H1 (cell line): ENCODE measurements at regions not wholly inside any gene's neighbourhood (a gene's known extent, or its start where the extent isn't known, plus 50 kb on each side); places are given as distances from the start of the nearest gene placed in this dataset.

ENCODE experiments used
- CTCF ChIA-PET: fragments of 300-600 bp; sonication (Branson Sonifier 250); formaldehyde crosslinking; loops from one replicate; lab custom pipeline; 2021; ENCODE audit not compliant: partially characterized antibody; lab: Charles Lee
- POLR2A ChIA-PET: fragments of 300-600 bp; sonication (Branson Sonifier 250); formaldehyde crosslinking; loops from one replicate; lab custom pipeline; 2021; ENCODE audit warnings: inconsistent platforms; ENCODE audit not compliant: partially characterized antibody; lab: Charles Lee
- DNase-seq, 2 experiments: peaks; one replicate each; pipeline versions ENCODE4 v3.0.0 to v3.0.0-alpha.2; 2010 to 2022; ENCODE audit warnings: low spot score in 2 of 2, low read depth in 1 of 2, mixed read lengths in 1 of 2
- FAIRE-seq: peaks from 2 replicates; lab custom pipeline; 2011; peaks lifted over from hg19 to GRCh38; lab: Jason Lieb, UNC
- H2AFZ ChIP-seq: 2 replicates; pipeline ENCODE4 v1.8.1; 2012; ENCODE audit warnings: low read length, inconsistent platforms
- H2AK5ac ChIP-seq: 2 replicates; pipeline ENCODE4 v1.6.1; 2013; ENCODE audit warnings: low read depth, low read length
- H2BK120ac ChIP-seq: replicated peaks from 2 replicates; pipeline ENCODE3; 2013; ENCODE audit warnings: low read depth, low read length, inconsistent platforms
- H2BK12ac ChIP-seq: 2 replicates; pipeline ENCODE4 v1.6.1; 2013; ENCODE audit warnings: low read depth, low read length
- H2BK15ac ChIP-seq: 2 replicates; pipeline ENCODE4 v1.6.1; 2013; ENCODE audit warnings: low read length
- H2BK20ac ChIP-seq: 2 replicates; pipeline ENCODE4 v1.6.1; 2013; ENCODE audit warnings: low read length
- H2BK5ac ChIP-seq: 2 replicates; pipeline ENCODE4 v1.6.1; 2013; ENCODE audit warnings: low read depth, low read length
- H3K14ac ChIP-seq: 2 replicates; pipeline ENCODE4 v1.6.1; 2013; ENCODE audit warnings: inconsistent platforms; ENCODE audit not compliant: insufficient read length
- H3K18ac ChIP-seq: 2 replicates; pipeline ENCODE4 v1.6.1; 2013; ENCODE audit warnings: low read length; ENCODE audit errors: extremely low read depth
- H3K23ac ChIP-seq: 2 replicates; pipeline ENCODE4 v1.6.1; 2013; ENCODE audit warnings: inconsistent platforms; ENCODE audit not compliant: insufficient read length
- H3K23me2 ChIP-seq: 2 replicates; pipeline ENCODE4 v1.6.1; 2013; ENCODE audit warnings: low read depth, low read length
- H3K27ac ChIP-seq: 2 replicates; pipeline ENCODE4 v1.6.1; 2011; ENCODE audit warnings: low read depth, low read length, inconsistent platforms
- H3K27me3 ChIP-seq, 4 experiments: replicated peaks in 1 of 4; 1 replicate in 1 of 4; 2 replicates in 3 of 4; pipeline versions ENCODE4 v1.6.1 to v1.8.1; 2011 to 2013; ENCODE audit warnings: low read length in 3 of 4, mild to moderate bottlenecking in 3 of 4, inconsistent platforms in 2 of 4, mixed read lengths in 2 of 4, moderate library complexity in 1 of 4; ENCODE audit not compliant: control insufficient read depth in 3 of 4, insufficient read depth in 3 of 4; ENCODE audit errors: extremely low read depth in 1 of 4
- H3K36me3 ChIP-seq, 4 experiments: 2 replicates each; pipeline versions ENCODE4 v1.6.1 to v1.8.1; 2011 to 2013; ENCODE audit warnings: mild to moderate bottlenecking in 4 of 4, low read length in 3 of 4, moderate library complexity in 2 of 4, control low read depth in 1 of 4, inconsistent platforms in 1 of 4; ENCODE audit not compliant: insufficient read depth in 4 of 4, control insufficient read depth in 2 of 4
- H3K4ac ChIP-seq: replicated peaks from 2 replicates; pipeline ENCODE3; 2013; ENCODE audit warnings: low read length, low read depth, mixed read lengths, inconsistent platforms; ENCODE audit not compliant: insufficient read length
- H3K4me1 ChIP-seq, 4 experiments: replicated peaks in 1 of 4; 1 replicate in 1 of 4; 2 replicates in 3 of 4; pipeline versions ENCODE4 v1.6.1 to v1.8.1; 2011 to 2013; ENCODE audit warnings: low read length in 3 of 4, inconsistent platforms in 2 of 4, mixed read lengths in 1 of 4; ENCODE audit not compliant: insufficient read depth in 4 of 4, control insufficient read depth in 3 of 4
- H3K4me2 ChIP-seq, 2 experiments: 2 replicates each; pipeline versions ENCODE4 v1.6.1 to v1.8.1; 2011 to 2013; ENCODE audit warnings: low read depth in 2 of 2, low read length in 2 of 2, control low read depth in 1 of 2, inconsistent platforms in 1 of 2, mild to moderate bottlenecking in 1 of 2; ENCODE audit not compliant: insufficient read depth in 1 of 2
- H3K4me3 ChIP-seq, 4 experiments: fragments of 200-600, 300-600 bp in 1 of 4; sonication (generic), shearing (Covaris generic), sonication (Bioruptor Twin) in 1 of 4; 2 replicates each; pipeline versions ENCODE4 v1.5.1 to v1.8.1; 2011 to 2016; ENCODE audit warnings: low read length in 4 of 4, low read depth in 3 of 4, control low read depth in 2 of 4, inconsistent platforms in 2 of 4, mild to moderate bottlenecking in 2 of 4, mixed read lengths in 1 of 4, moderate library complexity in 1 of 4; ENCODE audit not compliant: insufficient read depth in 2 of 4; ENCODE audit errors: extremely low read depth in 1 of 4
- H3K56ac ChIP-seq: replicated peaks from 2 replicates; pipeline ENCODE3; 2013; ENCODE audit warnings: low read depth, mild to moderate bottlenecking, mixed read lengths, low read length, inconsistent platforms; ENCODE audit not compliant: insufficient read length
- H3K79me1 ChIP-seq: 2 replicates; pipeline ENCODE4 v1.6.1; 2013; ENCODE audit warnings: low read depth, low read length, control low read depth
- H3K79me2 ChIP-seq, 2 experiments: 2 replicates each; pipeline versions ENCODE4 v1.6.1 to v1.8.1; 2012 to 2013; ENCODE audit warnings: low read length in 2 of 2, mild to moderate bottlenecking in 2 of 2, inconsistent platforms in 1 of 2; ENCODE audit not compliant: insufficient read depth in 2 of 2, control insufficient read depth in 1 of 2
- H3K9ac ChIP-seq, 4 experiments: replicated peaks in 1 of 4; 1 replicate in 1 of 4; 2 replicates in 3 of 4; pipeline versions ENCODE4 v1.6.1 to v1.8.1; 2011 to 2013; ENCODE audit warnings: low read depth in 3 of 4, low read length in 3 of 4, control low read depth in 2 of 4, mild to moderate bottlenecking in 2 of 4, moderate library complexity in 2 of 4, inconsistent platforms in 1 of 4; ENCODE audit errors: extremely low read depth in 1 of 4
- H3K9me3 ChIP-seq, 2 experiments: 2 replicates each; pipeline versions ENCODE4 v1.6.1 to v1.8.1; 2012 to 2013; ENCODE audit warnings: mild to moderate bottlenecking in 2 of 2, moderate library complexity in 2 of 2, control low read depth in 1 of 2, inconsistent platforms in 1 of 2, low read depth in 1 of 2, low read length in 1 of 2, mixed read lengths in 1 of 2; ENCODE audit not compliant: insufficient read depth in 2 of 2
- H4K20me1 ChIP-seq, 2 experiments: replicated peaks in 1 of 2; 2 replicates each; pipeline versions ENCODE3 to v1.8.1; 2011 to 2013; ENCODE audit warnings: inconsistent platforms in 2 of 2, low read length in 2 of 2, mild to moderate bottlenecking in 1 of 2; ENCODE audit not compliant: insufficient read depth in 2 of 2, control insufficient read depth in 1 of 2
- H4K5ac ChIP-seq: 2 replicates; pipeline ENCODE4 v1.6.1; 2013; ENCODE audit warnings: low read length, low read depth, mixed read lengths, inconsistent platforms; ENCODE audit not compliant: insufficient read length
- H4K8ac ChIP-seq: 2 replicates; pipeline ENCODE4 v1.8.0; 2013; ENCODE audit warnings: mild to moderate bottlenecking, moderate library complexity, low read length, inconsistent platforms; ENCODE audit not compliant: insufficient read depth; ENCODE audit errors: extremely low read depth
- H4K91ac ChIP-seq: replicated peaks from 2 replicates; pipeline ENCODE3; 2013; ENCODE audit warnings: low read length, mixed read lengths, inconsistent platforms; ENCODE audit not compliant: insufficient read length
- ATF2 ChIP-seq: IDR thresholded peaks from 2 replicates; pipeline ENCODE4 v1.6.1; 2012; ENCODE audit warnings: low read length, inconsistent platforms
- BACH1 ChIP-seq: IDR thresholded peaks from 2 replicates; pipeline ENCODE4 v1.6.1; 2012; ENCODE audit warnings: low read length, improper control_type of control experiment
- CBX8 ChIP-seq: fragments of 300-800, 300-1000 bp; sonication (generic); IDR thresholded peaks from 2 replicates; pipeline ENCODE4 v1.7.1; 2016; ENCODE audit warnings: low read depth, low read length, borderline replicate concordance
- CTBP2 ChIP-seq: IDR thresholded peaks from 2 replicates; pipeline ENCODE4 v1.7.0; 2011; ENCODE audit warnings: borderline replicate concordance, mild to moderate bottlenecking, moderate library complexity, mixed read lengths, low read length; ENCODE audit not compliant: insufficient read depth, insufficient read length
- GTF2F1 ChIP-seq: IDR thresholded peaks from 2 replicates; pipeline ENCODE4 v1.6.1; 2012; ENCODE audit warnings: low read depth, low read length, improper control_type of control experiment, borderline replicate concordance
- NRF1 ChIP-seq: IDR thresholded peaks from 2 replicates; pipeline ENCODE4 v1.6.1; 2011; ENCODE audit warnings: mild to moderate bottlenecking, low read depth, low read length, improper control_type of control experiment
- POLR2AphosphoS5 ChIP-seq: IDR thresholded peaks from 2 replicates; pipeline ENCODE4 v1.6.1; 2011; ENCODE audit warnings: low read depth, low read length
- SIN3A ChIP-seq, 2 experiments: IDR thresholded peaks in 1 of 2; conservative IDR thresholded peaks in 1 of 2; 2 replicates each; pipeline ENCODE4 v1.6.1; 2011 to 2012; ENCODE audit warnings: low read length in 2 of 2, improper control_type of control experiment in 1 of 2, low read depth in 1 of 2, mild to moderate bottlenecking in 1 of 2
- SIRT6 ChIP-seq: IDR thresholded peaks from one replicate; pipeline ENCODE4 v1.7.1; 2012; ENCODE audit warnings: low read length, inconsistent platforms
- SP2 ChIP-seq: IDR thresholded peaks from 2 replicates; pipeline ENCODE4 v1.6.1; 2012; ENCODE audit warnings: mild to moderate bottlenecking, low read length, inconsistent platforms
- SP4 ChIP-seq: IDR thresholded peaks from 2 replicates; pipeline ENCODE4 v1.6.1; 2012; ENCODE audit warnings: low read length, inconsistent platforms
- SRF ChIP-seq: IDR thresholded peaks from 2 replicates; pipeline ENCODE4 v1.6.1; 2011; ENCODE audit warnings: mild to moderate bottlenecking, low read depth, low read length, moderate library complexity
- TCF12 ChIP-seq: IDR thresholded peaks from 2 replicates; pipeline ENCODE4 v1.6.1; 2011; ENCODE audit warnings: low read depth, mild to moderate bottlenecking, low read length
- ZNF274 ChIP-seq: IDR thresholded peaks from 2 replicates; pipeline ENCODE4 v1.7.0; 2012; ENCODE audit warnings: low read length, borderline replicate concordance; ENCODE audit errors: extremely low read depth
- WGBS, 2 experiments: shearing (Covaris generic) in 1 of 2; methylation state at CpG; one replicate each; pipeline versions ENCODE4 v1.1.6 to v1.1.7; 2013 to 2015; ENCODE audit warnings: low lambda C conversion rate in 2 of 2, mixed read lengths in 2 of 2, inconsistent platforms in 1 of 2, low coverage in 1 of 2, missing lambda C conversion rate in 1 of 2; ENCODE audit not compliant: insufficient replicate concordance in 2 of 2, insufficient coverage in 1 of 2, insufficient read length in 1 of 2; ENCODE audit errors: extremely low coverage in 1 of 2, missing lambda C conversion rate in 1 of 2; 5-methylcytosine and 5-hydroxymethylcytosine counted together

GRCh38 chr13:109387471-109387870 is 398.9 kb downstream of the IRS2 start:
- 0 out of 2 replicates have a peak overlapping the region, but pooled peaks have one; percentile 64 for H2AFZ ChIP-seq
- H2BK12ac ChIP-seq = no peak overlapping the region
- WGBS, 2 experiments = 92% methylated on average over 7 of the region's 7 CpGs; no CpG with 5 or more reads in 1 of the 2 experiments
- no peaks in the 10 kb centered on the region for H3K27me3 ChIP-seq
- no peak overlapping the region for H2BK15ac ChIP-seq
- H3K27ac ChIP-seq = no peak overlapping the region
- no peak overlapping the region for H2AK5ac ChIP-seq
- no peak overlapping the region for H3K14ac ChIP-seq
- H4K5ac ChIP-seq = no peak overlapping the region
- H3K36me3 ChIP-seq = no peaks in the 10 kb centered on the region
- H3K18ac ChIP-seq = no peak overlapping the region
- no peaks in the 10 kb centered on the region for H4K20me1 ChIP-seq
- H3K4me2 ChIP-seq = no peak overlapping the region
- no peak for DNase-seq
- no peaks in the 10 kb centered on the region for H3K79me1 ChIP-seq
- TF ChIP-seq POLR2AphosphoS5 = no peak
- no peak for TF ChIP-seq ATF2
- no peak for TF ChIP-seq SIN3A (conservative IDR thresholded peaks at IDR 0.05 in 1 of 2, IDR thresholded peaks at IDR 0.05 in 1 of 2; ENCODE audit: low read depth in 1 of 2, low read length in 2 of 2)
- TF ChIP-seq GTF2F1 = no peak
- TF ChIP-seq SRF = no peak
- no peak for TF ChIP-seq SP4
- no peak for TF ChIP-seq CBX8
- no peak for TF ChIP-seq CTBP2
- no peak for TF ChIP-seq ZNF274
- TF ChIP-seq TCF12 = no peak
- TF ChIP-seq SP2 = no peak
- no peak for TF ChIP-seq NRF1
- no peak for TF ChIP-seq BACH1
- no peak for TF ChIP-seq SIRT6
- ChIA-PET POLR2A (no interaction called here), CTCF (no interaction called here)
- no peaks in the 10 kb centered on the region for H3K79me2 ChIP-seq
- no peak overlapping the region for H2BK20ac ChIP-seq
- no peak overlapping the region for H3K23ac ChIP-seq
- no peaks in the 10 kb centered on the region for H3K4me1 ChIP-seq
- H2BK5ac ChIP-seq = no peak overlapping the region
- H2BK120ac ChIP-seq = no peak overlapping the region
- no peak overlapping the region for H3K56ac ChIP-seq
- H3K4me3 ChIP-seq = no peak overlapping the region
- H4K91ac ChIP-seq = no peak overlapping the region
- FAIRE-seq = no peak
- no peak overlapping the region for H3K9ac ChIP-seq
- no peaks in the 10 kb centered on the region for H3K9me3 ChIP-seq
- H3K23me2 ChIP-seq = no peaks in the 10 kb centered on the region
- H4K8ac ChIP-seq = no peak overlapping the region; the same call in none of the 2 replicates
- H3K4ac ChIP-seq = no peak overlapping the region
